Vagina (tissue), 2 donors: ENCODE measurements at regions not wholly inside any gene's neighbourhood (a gene's known extent, or its start where the extent isn't known, plus 50 kb on each side); places are given as distances from the start of the nearest gene placed in this dataset.

Source experiments
- POLR2A ChIP-seq, 2 donors: fragments of 450-650 bp; IDR thresholded peaks; one replicate each; pipeline ENCODE4 v1.6.1; 2017; ENCODE audit warnings: antibody characterized with exemption in 2 of 2, mild to moderate bottlenecking in 2 of 2, moderate library complexity in 2 of 2
- POLR2AphosphoS5 ChIP-seq, 2 donors: sonication (generic); formaldehyde crosslinking; IDR thresholded peaks; one replicate each; pipeline ENCODE4 v1.9.0; 2017; ENCODE audit warnings: antibody characterized with exemption in 2 of 2, mild to moderate bottlenecking in 2 of 2, low read depth in 1 of 2; ENCODE audit not compliant: insufficient read depth in 1 of 2
- TF ChIP-seq, protein P1 (sequence below), 3 experiments: fragments of 450-650 bp in 2 of 3; fragments of 200-600 bp in 1 of 3; sonication (generic) in 1 of 3; IDR thresholded peaks; one replicate each; pipeline ENCODE4 v1.5.1; 2017 to 2019; ENCODE audit warnings: antibody characterized with exemption in 3 of 3, mild to moderate bottlenecking in 2 of 3, moderate library complexity in 2 of 3

DNA sequence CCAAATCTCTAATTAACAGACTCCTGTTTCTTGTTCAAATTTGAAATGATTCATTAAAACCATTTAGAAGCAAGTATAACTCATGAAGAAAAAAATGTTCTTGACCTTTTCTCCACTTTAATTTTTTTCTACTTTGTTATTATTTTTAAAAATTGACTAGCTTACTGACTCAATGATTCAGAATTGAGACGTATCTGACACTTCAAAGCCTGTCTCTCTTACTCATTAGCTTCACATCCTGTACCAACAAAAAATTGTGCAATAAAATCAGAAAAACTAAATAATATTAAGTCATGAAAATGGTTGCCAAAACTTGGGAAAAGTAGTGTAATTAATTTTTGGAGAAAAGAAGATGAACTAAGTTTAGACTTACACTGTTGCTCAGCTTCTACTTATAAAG is 331.2 kb downstream of the SLC16A7 start:
- TF ChIP-seq, protein P1, sequence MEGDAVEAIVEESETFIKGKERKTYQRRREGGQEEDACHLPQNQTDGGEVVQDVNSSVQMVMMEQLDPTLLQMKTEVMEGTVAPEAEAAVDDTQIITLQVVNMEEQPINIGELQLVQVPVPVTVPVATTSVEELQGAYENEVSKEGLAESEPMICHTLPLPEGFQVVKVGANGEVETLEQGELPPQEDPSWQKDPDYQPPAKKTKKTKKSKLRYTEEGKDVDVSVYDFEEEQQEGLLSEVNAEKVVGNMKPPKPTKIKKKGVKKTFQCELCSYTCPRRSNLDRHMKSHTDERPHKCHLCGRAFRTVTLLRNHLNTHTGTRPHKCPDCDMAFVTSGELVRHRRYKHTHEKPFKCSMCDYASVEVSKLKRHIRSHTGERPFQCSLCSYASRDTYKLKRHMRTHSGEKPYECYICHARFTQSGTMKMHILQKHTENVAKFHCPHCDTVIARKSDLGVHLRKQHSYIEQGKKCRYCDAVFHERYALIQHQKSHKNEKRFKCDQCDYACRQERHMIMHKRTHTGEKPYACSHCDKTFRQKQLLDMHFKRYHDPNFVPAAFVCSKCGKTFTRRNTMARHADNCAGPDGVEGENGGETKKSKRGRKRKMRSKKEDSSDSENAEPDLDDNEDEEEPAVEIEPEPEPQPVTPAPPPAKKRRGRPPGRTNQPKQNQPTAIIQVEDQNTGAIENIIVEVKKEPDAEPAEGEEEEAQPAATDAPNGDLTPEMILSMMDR (IDR thresholded peaks at IDR 0.05) = no peak
- TF ChIP-seq POLR2A (IDR thresholded peaks at IDR 0.05) (no peak), POLR2AphosphoS5 (IDR thresholded peaks at IDR 0.05; ENCODE audit: insufficient read depth in 1 of 2, low read depth in 1 of 2) (no peak)
